ENCODE measurements at regions not wholly inside any gene's neighbourhood (a gene's known extent, or its start where the extent isn't known, plus 50 kb on each side); places are given as distances from the start of the nearest gene placed in this dataset.

- TF ChIP-seq CTCF (IDR thresholded peaks at IDR 0.05) (no peak), POLR2AphosphoS5 (IDR thresholded peaks at IDR 0.05) (no peak)
Observed at GRCh38 chr16:73882033-73882432, 414.6 kb upstream of the PSMD7 start.
